Stimulated activated CD4-positive, alpha-beta T cell treated with anti-CD3 and anti-CD28 coated beads, Interleukin-1b, Interleukin-23, amount 100 ng/mL, for 4 hours (primary cell): ENCODE measurements at regions not wholly inside any gene's neighbourhood (a gene's known extent, or its start where the extent isn't known, plus 50 kb on each side); places are given as distances from the start of the nearest gene placed in this dataset.
"Not testable (repeated sequence)": the region's sequence is repeated elsewhere in the genome, so short reads cannot be mapped to it uniquely, and the experiment has no call there.

ENCODE experiments used
- DNase-seq, 2 donors: peaks; one replicate each; pipeline ENCODE4 v3.0.0-alpha.2; 2020; ENCODE audit warnings: low read depth in 2 of 2

DNA sequence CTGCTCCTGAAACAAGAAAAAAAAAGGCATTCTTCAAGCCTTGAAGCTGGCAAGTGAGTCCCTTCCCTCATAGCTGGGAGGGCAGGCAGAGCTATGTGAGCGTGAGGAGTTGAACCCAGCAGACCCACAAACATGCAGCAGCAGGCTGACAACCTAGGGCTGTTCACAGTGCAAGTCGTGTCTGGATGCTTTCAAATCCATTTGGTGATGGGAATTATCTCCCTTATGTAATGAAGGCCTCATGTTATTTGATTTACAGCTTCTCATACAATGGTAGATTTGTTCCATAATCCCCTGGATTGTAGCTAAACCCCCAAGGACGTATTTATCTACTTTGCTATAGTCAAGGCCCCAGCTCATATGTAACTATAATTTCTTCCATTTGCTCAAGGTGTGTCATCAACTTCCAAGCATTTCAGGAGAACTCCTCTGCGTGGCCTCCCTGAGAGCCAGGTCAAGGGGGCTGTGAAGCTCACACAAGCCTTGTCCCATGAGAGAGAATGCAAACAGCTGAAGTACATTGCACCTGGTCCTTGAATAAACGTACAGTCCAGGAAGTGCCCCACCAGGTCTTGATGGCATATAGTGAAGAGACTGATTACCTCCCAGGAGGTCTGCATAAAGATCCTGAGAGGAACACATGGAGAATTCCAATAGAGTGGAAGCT, 124.8 kb upstream of the SLC1A3 start:
- no peak for DNase-seq

DNA sequence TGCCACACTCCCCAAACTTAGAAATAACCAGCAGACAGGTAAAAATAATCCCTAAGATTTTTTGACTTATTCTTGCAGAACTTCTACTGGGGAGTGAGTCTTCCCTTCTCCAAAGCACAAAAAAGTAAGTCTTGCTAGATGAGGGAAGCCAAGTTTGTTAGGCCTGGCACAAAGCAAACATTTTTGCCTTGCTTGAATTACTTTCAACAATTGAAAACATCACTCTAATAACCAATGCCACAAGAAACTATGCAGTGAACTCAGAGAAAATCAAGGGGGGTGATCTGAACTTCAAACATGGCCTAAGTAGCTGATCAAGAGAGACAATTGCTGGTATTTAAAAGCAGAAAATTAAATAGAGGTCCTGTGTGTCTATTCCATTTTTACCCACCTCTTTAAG, 123.6 kb upstream of the SLC1A3 start:
- no peak for DNase-seq

DNA sequence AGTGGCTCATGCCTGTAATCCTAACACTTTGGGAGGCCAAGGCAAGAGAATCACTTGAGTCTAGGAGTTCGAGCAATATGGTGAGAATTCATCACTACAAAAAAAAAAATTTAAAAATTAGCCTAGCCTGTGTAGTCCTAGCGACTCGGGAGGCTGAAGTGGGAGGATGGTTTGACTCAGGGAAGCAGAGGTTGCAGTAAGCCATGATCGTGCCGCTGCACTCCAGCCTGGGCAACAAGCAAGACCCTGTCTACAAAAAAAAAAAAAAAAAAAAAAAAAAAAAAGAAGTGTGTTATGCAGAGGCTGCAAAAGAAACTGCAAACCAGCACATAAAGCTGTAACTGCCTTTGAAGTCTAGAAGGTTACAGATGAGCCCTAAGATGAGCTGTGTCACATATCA, 116.9 kb upstream of the SLC1A3 start:
- DNase-seq, result no peak

DNA sequence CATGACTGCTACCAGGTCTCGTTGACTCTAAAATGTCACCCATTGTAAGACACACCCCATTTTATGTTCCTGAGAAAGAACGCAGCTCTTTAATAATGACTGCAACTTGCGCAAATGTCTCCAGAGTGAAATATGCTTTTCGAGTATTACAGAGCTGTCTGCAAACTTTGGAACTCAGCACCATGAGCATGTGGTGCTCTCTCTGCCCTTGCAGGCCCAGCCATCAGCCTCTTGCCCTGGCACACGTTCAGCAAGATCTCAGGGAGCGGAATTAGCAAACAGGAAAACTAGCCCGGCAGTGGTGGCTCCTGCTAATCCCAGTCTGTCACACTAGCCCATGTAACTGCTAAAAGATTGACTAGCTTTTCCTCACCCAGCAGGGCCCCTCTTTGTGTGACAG, 114.5 kb upstream of the SLC1A3 start:
- no peak for DNase-seq

DNA sequence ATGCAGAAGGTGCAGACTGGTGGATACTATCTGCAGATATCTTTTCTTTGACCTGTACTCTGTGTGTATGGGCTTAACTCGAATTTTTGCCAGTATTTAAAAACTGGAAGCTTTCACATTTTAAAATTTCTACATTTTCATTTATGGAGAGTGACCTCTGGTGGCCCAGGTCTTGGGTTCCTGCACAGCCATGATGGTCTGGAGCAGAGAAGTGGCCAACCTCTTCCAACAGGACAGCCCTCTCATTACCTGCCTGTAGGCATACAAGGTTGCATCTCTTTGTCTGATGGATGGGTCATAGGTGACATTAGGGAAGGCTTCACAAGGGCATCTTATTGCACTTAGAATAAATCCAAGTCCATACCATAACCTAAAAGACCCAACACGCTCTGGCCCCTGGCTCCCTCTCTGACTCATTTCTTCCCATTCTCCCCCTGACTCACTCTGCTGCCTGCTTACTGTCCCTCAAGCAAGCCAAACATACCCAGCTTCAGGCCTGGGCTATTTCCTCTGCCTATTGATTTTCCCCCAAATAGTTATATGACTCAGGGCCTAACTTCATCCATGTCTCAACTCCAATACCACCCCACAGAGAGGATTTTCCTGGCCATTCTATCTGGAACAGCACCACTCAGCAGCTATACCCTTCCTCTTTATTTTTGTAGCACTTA, 113.3 kb upstream of the SLC1A3 start:
- DNase-seq, result no peak

DNA sequence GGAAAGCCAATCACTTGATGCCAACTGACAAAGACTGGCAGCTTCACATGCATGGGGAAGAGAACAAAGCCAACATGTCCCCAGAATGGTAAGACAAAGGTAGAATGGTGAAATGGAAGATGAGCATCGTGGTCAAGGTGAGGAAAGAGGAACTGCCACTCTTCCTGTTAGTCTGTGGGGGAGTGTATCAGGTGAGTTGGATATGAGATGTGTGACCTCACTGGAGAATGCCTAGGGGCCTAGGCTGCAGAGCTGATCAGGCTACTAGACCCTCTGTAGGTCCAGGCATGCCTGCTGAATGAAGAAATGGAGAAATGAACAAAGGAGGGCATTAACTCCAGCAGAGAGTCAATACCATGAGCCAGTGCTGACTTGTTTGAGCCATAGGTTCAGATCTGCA, 112.4 kb upstream of the SLC1A3 start:
- DNase-seq, result no peak

DNA sequence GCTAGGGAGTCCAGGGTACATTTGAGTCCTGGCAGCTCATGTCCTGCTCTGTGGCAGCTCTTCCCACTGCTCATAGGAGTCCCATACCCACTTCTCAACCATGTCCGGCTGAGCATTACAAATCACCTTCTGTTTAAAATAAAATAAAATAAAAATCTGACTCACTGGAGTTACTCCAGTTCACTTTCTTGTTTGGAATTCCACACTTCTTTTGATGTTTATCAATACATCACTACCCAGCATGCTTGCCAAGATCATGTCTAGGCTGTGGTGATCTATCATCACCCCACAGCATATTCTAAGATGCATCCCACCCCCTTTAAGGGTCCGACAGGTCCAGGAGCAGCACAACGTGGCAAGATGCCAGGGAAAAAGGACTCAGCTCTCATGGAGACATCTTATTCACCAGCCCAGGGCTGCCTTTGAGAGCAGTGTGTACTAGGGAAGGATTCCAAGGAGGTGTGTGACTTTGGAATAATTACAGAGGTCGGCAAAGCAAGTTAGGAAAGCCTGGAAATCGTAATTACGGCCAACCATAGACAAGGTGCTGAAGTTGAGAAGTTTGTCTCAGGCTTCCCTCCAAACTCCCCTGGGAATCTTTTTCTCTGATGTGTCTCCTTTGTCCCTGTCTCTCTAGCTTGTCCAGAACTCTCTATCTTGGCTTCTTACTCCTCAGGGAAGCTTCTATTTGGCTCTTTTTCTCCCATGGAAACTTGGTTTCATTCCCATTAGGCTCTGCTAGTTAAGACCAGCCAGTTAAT, 111.4 kb upstream of the SLC1A3 start:
- no peak for DNase-seq

DNA sequence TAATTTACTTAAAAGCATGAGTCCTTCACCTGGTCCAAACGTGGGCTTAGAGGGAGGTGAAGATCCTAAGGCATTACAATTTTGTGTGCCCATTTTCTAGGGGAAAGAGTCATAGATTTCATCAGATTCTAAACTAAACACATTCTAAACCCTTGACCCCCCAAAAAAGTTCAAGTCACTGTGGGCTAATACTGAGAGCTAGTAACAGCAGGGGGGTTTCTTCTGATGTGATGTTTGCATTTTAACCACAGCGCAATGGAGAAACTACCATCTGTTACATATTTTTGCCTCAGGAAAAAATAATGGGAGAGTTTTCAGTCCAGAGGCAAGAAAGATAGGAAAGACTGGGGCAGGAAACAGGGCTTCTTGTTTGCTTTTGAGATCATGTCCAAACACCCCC, 110.8 kb upstream of the SLC1A3 start:
- DNase-seq, result no peak

DNA sequence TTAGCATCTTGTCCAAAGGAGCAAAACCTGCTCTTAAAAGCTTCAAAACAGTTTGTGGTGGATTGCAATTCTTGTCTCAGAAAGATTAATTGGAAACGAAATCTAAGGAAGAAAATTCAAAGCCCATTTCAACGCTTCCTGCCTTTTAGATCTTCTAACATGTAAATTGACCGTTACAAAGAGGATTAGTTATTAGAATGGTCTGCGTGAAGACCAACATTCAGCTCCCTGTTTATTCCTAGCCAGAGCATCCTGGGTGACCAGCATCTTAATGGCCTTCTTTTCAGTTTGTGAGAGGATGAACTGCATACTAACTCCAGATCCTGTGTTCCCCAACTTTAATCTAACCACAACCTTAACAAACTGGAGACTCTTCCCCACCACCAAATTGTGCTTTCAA, 109.9 kb upstream of the SLC1A3 start:
- DNase-seq, result no peak

DNA sequence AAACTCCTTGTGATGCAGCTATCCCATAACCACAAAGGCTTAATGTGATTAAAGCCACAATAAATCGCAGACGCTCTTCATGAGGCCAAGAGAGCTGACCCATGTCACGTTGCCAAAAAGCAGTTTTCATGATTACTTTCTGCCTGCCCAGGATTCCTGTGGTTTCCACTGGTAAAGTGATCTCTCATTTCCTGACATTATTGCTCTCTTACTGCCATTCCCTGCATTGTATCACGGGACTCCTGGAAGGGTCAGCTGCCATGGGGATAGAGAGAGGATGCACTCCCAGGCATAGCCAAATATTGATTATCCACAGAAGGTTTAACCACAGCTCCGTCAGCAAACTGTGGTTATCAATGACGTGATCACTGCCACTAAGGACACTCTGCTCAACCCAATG, 103.8 kb upstream of the SLC1A3 start:
- no peak for DNase-seq

DNA sequence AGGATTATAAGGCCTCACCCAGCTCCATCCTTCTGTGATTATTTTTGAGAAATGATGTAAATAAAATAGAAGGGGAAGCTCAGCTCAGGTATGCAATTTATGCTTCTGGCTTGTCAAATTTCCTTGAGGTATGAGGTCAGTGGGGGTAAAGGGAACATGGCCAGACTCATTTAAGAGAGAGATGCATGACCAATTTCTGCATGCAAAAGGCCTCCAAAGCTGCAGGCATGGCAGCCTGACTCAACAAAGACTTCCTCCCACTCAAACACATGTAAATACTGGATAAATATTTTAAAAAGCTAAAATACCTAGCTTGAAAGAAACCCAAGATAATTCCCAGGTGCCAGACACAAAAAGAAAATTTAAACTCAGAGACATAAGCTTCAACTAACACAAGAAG, 101.4 kb upstream of the SLC1A3 start:
- DNase-seq, result no peak

DNA sequence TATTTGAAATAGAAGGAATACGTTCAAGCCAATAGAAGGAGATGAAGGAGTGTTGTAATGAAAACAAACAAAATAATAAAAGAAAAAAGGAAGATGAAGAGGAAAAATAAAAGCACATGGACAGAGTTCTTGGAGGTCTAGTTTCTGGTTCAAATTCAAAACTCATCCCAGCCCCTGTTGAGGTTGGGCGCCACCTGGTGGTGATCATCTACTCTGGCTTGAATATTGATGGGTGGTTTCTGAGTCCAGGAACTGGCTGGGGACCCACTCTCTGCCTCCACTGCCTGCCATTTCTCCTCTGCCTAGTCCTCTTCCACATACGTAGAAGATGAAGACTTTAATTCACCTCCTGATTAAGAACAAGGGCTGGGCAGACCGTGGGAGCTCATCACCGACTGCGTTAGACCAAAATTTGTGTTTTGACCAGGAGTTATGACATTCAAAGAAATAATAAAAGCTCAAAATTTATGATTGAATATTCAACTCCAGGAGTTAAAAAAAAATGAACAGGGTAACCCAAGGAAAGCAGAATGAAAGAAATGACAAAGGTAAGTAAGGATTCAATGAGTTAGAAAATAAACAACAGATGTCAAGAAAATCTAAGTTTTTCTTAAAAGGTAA, 99.0 kb upstream of the SLC1A3 start:
- peak; percentile 58 to 65 for DNase-seq

DNA sequence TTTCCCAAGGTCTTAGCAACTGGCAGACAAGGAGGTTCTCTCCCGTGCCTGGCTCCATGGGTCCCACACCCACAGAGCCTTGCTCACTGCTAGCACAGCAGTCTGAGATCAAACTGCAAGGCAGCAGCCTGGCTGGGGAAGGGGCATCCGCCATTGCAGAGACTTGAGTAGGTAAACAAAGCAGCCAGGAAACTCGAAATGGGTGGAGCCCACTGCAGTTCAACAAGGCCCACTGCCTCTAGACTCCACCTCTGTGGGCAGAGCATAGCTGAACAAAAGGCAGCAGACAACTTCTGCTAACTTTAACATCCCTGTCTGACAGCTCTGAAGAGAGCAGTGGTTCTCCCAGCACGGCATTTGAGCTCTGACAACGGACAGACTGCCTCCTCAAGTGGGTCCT, 98.1 kb upstream of the SLC1A3 start:
- not testable (repeated sequence) for DNase-seq

DNA sequence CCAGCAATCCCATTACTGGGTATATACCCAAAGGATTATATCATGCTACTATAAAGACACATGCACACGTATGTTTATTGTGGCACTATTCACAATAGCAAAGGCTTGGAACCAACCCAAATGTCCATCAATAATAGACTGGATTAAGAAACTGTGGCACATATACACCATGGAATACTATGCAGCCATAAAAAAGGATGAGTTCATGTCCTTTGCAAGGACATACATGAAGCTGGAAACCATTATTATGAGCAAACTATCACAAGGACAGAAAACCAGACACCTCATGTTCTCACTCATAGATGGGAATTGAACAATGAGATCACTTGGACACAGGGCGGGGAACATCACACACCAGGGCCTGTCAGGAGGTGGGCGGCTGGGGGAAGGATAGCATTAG, 92.8 kb upstream of the SLC1A3 start:
- not testable (repeated sequence) for DNase-seq

DNA sequence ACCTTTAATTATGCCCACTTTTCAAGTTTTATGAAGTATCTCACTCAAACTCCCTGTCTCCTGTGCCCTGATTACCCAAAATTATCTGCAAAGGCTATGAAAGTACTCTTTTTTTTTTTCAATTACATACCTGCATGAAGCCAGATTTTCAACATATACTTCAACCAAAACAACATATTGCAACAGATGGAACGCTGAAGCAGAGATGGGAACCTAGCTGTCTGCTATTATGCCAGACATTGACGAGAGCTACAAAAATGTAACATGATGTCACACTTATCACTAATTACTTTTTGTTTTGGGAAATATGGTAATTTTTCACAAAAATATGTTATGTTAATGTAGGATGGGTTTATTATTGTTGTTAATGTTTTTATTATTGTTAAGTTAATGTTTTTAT, 86.5 kb upstream of the SLC1A3 start:
- no peak for DNase-seq

DNA sequence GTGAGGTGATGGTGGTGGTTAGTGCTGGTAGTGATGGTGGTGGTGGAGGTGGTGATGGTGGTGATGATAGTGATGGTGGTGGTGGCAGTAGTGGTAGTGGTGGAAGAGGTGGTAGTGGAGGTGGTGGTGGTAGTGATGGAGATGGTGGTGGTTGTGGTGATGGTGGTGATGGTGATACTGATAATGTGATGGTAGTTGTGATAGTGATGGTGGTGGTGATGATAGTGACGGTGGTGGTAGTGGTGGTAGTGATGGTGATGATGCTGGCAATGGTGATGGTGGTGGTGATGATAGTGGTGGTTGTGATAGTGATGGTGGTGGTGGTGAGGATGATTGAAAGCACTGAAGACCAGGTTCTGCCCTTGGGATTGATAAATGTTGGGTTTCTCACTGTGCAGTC, 85.2 kb upstream of the SLC1A3 start:
- no peak for DNase-seq

DNA sequence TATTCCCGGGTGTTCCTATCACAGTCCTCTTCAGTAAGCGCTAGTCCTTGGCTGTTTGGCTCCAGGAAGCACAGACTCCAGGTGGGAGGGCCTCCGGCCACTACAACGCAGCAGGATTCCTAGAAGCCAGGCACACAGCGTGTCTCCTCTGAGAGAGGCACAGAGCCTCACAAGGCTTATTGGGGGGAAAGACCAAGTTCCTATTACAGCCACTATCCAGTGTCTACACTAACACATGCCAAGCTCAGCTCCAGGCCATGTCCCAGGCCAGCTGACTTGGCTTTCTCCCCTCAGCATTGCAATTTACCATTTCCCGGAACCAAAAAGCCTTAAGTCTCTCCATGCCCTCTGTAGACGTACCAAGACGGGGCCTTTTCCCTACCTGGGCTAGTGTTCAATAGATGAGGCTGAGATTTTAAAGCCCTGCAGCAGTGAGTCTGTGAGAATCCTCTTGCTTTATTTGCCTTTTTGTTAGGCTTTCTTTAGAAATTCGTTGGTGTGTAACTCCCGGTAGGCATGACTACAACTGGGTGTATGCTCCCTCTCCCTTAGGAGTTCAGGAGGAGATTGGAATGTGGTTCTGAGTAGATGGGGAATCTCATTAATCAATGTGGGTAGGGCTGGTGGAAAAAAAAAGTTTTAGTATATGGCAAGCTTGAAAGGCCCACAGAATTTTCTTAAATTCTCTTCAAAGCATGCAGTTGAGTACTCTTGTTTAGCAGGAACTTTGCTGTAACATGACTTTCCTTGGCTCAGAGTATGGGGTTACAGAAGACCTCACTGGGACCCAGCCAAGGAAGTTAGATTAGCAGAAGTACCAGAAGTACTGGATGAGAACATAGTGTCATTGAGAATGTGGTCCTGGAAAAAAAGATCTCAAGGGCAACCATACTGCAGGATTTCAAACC, 84.3 kb upstream of the SLC1A3 start:
- DNase-seq, result no peak

DNA sequence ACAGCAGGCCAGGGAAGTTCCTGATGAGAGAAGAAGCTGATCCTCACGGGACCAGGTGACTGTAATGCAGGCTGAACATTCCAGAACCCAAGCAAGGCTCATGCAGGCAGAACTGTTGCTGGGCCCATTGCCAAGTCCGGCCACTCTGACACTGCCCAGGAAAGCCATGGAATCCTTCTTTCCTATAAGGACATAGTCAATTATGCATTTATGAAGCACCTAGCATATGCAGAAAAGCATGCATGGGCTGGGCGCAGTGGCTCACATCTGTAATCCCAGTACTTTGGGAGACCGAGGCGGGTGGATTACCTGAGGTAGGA, 83.7 kb upstream of the SLC1A3 start:
- no peak for DNase-seq

DNA sequence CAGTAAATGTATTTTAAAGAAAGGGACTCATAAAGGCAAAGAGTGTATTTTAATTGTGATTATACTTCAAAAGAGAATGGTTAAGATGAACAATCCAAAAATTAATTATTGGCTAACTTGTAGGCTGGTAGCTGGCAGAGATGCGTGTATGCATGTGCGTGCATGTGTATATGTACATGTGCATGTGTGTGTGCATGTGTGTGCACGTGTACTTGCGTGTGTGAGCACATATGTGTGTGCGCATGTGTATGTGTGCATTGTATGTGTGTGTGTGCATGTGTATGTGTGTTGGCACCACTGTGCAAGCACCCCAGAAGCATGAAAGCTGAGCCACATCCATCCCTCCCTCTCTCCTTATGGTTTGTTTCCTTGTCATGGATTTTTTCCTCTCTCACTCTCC, 83.0 kb upstream of the SLC1A3 start:
- no peak for DNase-seq

DNA sequence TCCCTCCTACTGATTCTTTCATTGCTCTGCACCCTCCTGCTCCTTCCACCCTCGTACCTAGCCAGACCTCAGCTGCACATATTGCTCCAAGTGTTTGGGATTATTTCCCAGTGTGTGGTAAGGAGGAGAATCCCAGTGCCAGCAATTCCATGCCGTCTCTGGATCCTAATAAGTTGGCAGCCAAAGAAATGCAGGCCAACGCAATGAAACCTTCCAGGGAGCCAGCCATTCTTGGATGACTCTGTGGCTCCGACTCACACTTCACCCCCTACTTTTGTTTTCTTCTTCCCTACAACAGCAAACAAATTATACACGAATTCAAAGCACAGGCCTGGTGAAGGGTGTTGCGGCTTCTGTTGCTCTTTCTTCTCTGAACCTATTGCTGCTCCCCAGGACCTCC, 82.5 kb upstream of the SLC1A3 start:
- DNase-seq, result no peak

DNA sequence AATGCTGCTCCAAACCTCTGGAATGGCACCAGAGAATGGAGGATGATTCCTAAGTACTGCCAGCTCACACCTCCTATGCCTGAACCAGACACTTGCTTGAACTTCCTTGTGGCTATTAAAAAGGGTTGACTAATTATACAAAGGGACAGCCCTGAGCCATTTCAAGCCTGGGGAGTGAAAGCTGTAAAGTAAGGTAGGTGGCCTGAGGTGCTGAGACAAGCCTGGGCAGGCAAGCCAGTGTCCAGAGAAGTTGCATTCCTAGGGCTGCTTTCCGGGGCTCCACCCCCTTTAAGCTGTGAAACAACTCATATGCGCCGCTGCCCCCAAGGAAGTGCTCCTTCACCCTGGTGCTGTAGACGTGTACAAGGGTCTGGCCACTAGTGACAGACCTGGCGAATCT, 79.9 kb upstream of the SLC1A3 start:
- no peak for DNase-seq

DNA sequence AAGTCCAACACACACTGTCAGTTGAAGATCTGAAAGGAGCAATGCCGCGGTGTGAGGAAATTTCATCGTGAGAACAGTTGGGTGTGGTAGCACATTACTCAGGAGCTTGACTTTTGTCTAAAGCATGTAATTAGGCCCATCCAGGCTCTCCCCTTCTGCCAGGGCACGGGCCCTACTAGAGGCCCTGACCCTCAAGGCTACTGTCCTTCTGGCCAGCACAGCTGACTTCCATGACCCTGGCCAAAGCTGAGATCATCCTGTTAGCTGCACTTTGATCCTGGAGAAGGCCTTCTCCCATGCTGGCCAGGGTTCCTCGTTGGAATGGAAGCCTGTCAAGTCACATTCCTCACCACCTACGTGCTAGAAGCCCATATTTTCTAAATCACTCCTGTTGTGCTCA, 77.8 kb upstream of the SLC1A3 start:
- no peak for DNase-seq
